HepG2 (cell line): ENCODE measurements at regions not wholly inside any gene's neighbourhood (a gene's known extent, or its start where the extent isn't known, plus 50 kb on each side); places are given as distances from the start of the nearest gene placed in this dataset.

Experiments
- CEBPB ChIP-seq: IDR thresholded peaks from 2 replicates; pipeline ENCODE4 v1.6.1; 2011; ENCODE audit warnings: low read depth, low read length, improper control_type of control experiment, borderline replicate concordance
- CREB1 ChIP-seq, 2 experiments: fragments of 450-650 bp in 1 of 2; IDR thresholded peaks; 2 replicates each; pipeline ENCODE4 v1.6.1; 2016 to 2017; ENCODE audit warnings: control low read depth in 1 of 2, mild to moderate bottlenecking in 1 of 2, missing compliant biosample characterization in 1 of 2, missing genetic modification characterization in 1 of 2
- DPF2 ChIP-seq: sonication (generic); formaldehyde crosslinking; IDR thresholded peaks from 2 replicates; pipeline ENCODE4 v1.4.0; 2020; ENCODE audit warnings: mild to moderate bottlenecking, low read depth, missing genetic modification reagents, borderline replicate concordance
- POLR2AphosphoS5 ChIP-seq: IDR thresholded peaks from 2 replicates; pipeline ENCODE4 v1.6.1; 2012; ENCODE audit warnings: low read depth, low read length
- TF ChIP-seq, protein P1 (sequence below): IDR thresholded peaks from 2 replicates; pipeline ENCODE4 v1.6.1; 2016; ENCODE audit warnings: low read depth, borderline replicate concordance
- TF ChIP-seq, protein P2 (sequence below): sonication (generic); formaldehyde crosslinking; IDR thresholded peaks from 2 replicates; pipeline ENCODE4 v1.5.0; 2020; ENCODE audit warnings: mild to moderate bottlenecking, missing genetic modification reagents, moderate library complexity

DNA sequence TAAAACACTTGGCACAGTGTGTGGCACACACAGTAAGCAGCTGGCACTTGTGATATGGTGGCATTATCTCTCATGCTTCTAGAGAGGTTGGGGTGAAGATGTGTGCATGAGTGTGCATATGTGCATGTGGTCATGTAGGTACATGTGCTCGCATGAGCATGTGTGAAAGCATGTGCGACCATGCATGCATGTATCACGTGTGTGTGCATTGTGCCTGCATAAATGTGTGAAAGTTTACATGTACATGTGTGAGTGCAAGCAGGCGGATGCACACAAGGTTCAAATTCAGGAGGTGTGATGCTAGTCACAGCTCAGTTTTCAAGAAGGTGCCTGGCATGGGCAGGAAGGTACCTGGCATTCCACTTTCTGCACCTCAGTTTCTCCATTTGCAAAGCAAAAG is 59.0 kb upstream of the UQCRFS1 start:
- TF ChIP-seq, protein P1, sequence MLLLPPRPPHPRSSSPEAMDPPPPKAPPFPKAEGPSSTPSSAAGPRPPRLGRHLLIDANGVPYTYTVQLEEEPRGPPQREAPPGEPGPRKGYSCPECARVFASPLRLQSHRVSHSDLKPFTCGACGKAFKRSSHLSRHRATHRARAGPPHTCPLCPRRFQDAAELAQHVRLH (CRISPR knock-in tag): no peak
- no peak for TF ChIP-seq CREB1 (IDR thresholded peaks at IDR 0.05)
- no peak for TF ChIP-seq CREB1 (CRISPR knock-in tag; IDR thresholded peaks at IDR 0.05)
- TF ChIP-seq DPF2 (CRISPR knock-in tag): no peak
- TF ChIP-seq, protein P2, sequence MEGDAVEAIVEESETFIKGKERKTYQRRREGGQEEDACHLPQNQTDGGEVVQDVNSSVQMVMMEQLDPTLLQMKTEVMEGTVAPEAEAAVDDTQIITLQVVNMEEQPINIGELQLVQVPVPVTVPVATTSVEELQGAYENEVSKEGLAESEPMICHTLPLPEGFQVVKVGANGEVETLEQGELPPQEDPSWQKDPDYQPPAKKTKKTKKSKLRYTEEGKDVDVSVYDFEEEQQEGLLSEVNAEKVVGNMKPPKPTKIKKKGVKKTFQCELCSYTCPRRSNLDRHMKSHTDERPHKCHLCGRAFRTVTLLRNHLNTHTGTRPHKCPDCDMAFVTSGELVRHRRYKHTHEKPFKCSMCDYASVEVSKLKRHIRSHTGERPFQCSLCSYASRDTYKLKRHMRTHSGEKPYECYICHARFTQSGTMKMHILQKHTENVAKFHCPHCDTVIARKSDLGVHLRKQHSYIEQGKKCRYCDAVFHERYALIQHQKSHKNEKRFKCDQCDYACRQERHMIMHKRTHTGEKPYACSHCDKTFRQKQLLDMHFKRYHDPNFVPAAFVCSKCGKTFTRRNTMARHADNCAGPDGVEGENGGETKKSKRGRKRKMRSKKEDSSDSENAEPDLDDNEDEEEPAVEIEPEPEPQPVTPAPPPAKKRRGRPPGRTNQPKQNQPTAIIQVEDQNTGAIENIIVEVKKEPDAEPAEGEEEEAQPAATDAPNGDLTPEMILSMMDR (CRISPR knock-in tag): no peak
- no peak for TF ChIP-seq CEBPB
- TF ChIP-seq POLR2AphosphoS5: no peak
